ENCODE measurements at regions not wholly inside any gene's neighbourhood (a gene's known extent, or its start where the extent isn't known, plus 50 kb on each side); places are given as distances from the start of the nearest gene placed in this dataset.

GRCh38 chr5:106408141-106408540 is 1262.6 kb downstream of the EFNA5 start:
- H3K27me3 ChIP-seq (ENCODE audit: control insufficient read depth, insufficient read depth, low read length): no peaks in the 10 kb centered on the region
- DNase-seq (ENCODE audit: low read depth) (peak; percentile 42), FAIRE-seq (no peak)
- no peak overlapping the region for H3K4me3 ChIP-seq (ENCODE audit: low read depth, low read length)
- H3K36me3 ChIP-seq (ENCODE audit: control insufficient read depth, insufficient read depth, low read length): no peaks in the 10 kb centered on the region
- TF ChIP-seq CTCF (IDR thresholded peaks at IDR 0.05; ENCODE audit: insufficient read depth, low read length, severe bottlenecking): no peak

- peak; percentile 73 for DNase-seq (ENCODE audit: low read depth)
Observed at GRCh38 chr5:106401561-106401960, 1269.2 kb downstream of the EFNA5 start.

GRCh38 chr5:106399391-106399790 is 1271.3 kb downstream of the EFNA5 start:
- DNase-seq (ENCODE audit: low read depth) (peak; percentile 90), FAIRE-seq (no peak)
- Histone ChIP-seq H3K27me3 (ENCODE audit: control insufficient read depth, insufficient read depth, low read length) (no peaks in the 10 kb centered on the region), H3K36me3 (ENCODE audit: control insufficient read depth, insufficient read depth, low read length) (no peaks in the 10 kb centered on the region), H3K4me3 (ENCODE audit: low read depth, low read length) (no peak overlapping the region)
- no peak for TF ChIP-seq CTCF (IDR thresholded peaks at IDR 0.05; ENCODE audit: insufficient read depth, low read length, severe bottlenecking)

More at GRCh38 chr5:106401561-106401960, 1269.2 kb downstream of the EFNA5 start:
- Histone ChIP-seq H3K36me3 (ENCODE audit: control insufficient read depth, insufficient read depth, low read length) (no peaks in the 10 kb centered on the region), H3K4me3 (ENCODE audit: low read depth, low read length) (no peak overlapping the region), H3K27me3 (ENCODE audit: control insufficient read depth, insufficient read depth, low read length) (no peaks in the 10 kb centered on the region)
- TF ChIP-seq CTCF (IDR thresholded peaks at IDR 0.05; ENCODE audit: insufficient read depth, low read length, severe bottlenecking): no peak
- no peak for FAIRE-seq

- FAIRE-seq (no peak), DNase-seq (ENCODE audit: low read depth) (peak; percentile 99)
- Histone ChIP-seq H3K27me3 (ENCODE audit: control insufficient read depth, insufficient read depth, low read length) (no peaks in the 10 kb centered on the region), H3K36me3 (ENCODE audit: control insufficient read depth, insufficient read depth, low read length) (no peaks in the 10 kb centered on the region), H3K4me3 (ENCODE audit: low read depth, low read length) (no peak overlapping the region)
- TF ChIP-seq CTCF (IDR thresholded peaks at IDR 0.05; ENCODE audit: insufficient read depth, low read length, severe bottlenecking): no peak
Observed at GRCh38 chr5:106397700-106398099, 1273.0 kb downstream of the EFNA5 start.

DNA sequence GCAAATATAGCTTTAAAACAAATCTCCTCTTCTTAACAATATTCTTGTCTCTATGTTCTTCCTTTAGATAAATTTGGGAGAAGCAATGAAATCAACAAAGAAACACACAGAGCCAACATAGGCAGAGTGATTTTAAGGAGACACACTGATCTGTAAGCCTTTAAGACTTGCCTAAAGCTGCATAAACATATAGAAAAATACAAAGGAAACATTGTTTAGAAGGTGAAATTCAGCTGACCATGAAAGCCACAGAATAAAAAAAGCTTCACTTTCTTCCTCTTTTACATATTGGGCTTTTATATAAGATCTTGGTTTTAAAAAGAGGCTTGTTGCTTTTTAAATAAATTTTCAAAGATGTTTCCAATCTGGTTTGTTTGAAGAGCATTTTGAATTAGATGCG is 1277.5 kb downstream of the EFNA5 start:
- FAIRE-seq: no peak
- H3K36me3 ChIP-seq (ENCODE audit: control insufficient read depth, insufficient read depth, low read length): no peaks in the 10 kb centered on the region

More for the DNA sequence above, 1277.5 kb downstream of the EFNA5 start:
- no peak for TF ChIP-seq CTCF (IDR thresholded peaks at IDR 0.05; ENCODE audit: insufficient read depth, low read length, severe bottlenecking)
- H3K4me3 ChIP-seq (ENCODE audit: low read depth, low read length): no peak overlapping the region
- no peaks in the 10 kb centered on the region for H3K27me3 ChIP-seq (ENCODE audit: control insufficient read depth, insufficient read depth, low read length)
- no peak for DNase-seq (ENCODE audit: low read depth)
